Panc1 (cell line): ENCODE measurements at regions not wholly inside any gene's neighbourhood (a gene's known extent, or its start where the extent isn't known, plus 50 kb on each side); places are given as distances from the start of the nearest gene placed in this dataset.

Experiments
- ATAC-seq: fragments of 200-7000 bp; cut with Tn5 transposase; 2 replicates; pipeline ENCODE4 v1.9.1; 2020; ENCODE audit warnings: mild to moderate bottlenecking, moderate library complexity
- BruUV-seq: library from RNA; stranded (reverse); fragments of 400-500 nt; replicated peaks from 2 replicates; lab custom pipeline; 2021; lab: Mats Ljungman, UMichigan
- CTCF ChIA-PET: fragments of 300-600 bp; sonication (Branson Sonifier 250); formaldehyde crosslinking; loops from one replicate; lab custom pipeline; 2022; ENCODE audit warnings: antibody characterized with exemption; lab: Charles Lee
- POLR2A ChIA-PET: fragments of 300-600 bp; sonication (Branson Sonifier 250); formaldehyde crosslinking; loops from one replicate; lab custom pipeline; 2022; ENCODE audit warnings: antibody characterized with exemption; lab: Charles Lee
- DNase-seq: peaks from one replicate; pipeline ENCODE4 v3.0.0-alpha.2; 2010; ENCODE audit warnings: low read depth, low spot score
- H3K27ac ChIP-seq: 2 replicates; pipeline ENCODE4 v1.5.1; 2011; ENCODE audit warnings: mild to moderate bottlenecking, low read length, inconsistent platforms
- H3K27me3 ChIP-seq: fragments of 200-500 bp; sonication (Bioruptor generic); 2 replicates; pipeline ENCODE4 v1.6.0; 2014; ENCODE audit warnings: low read length, inconsistent platforms; ENCODE audit not compliant: control insufficient read depth, insufficient read depth
- H3K36me3 ChIP-seq: fragments of 200-500 bp; sonication (Bioruptor generic); 2 replicates; pipeline ENCODE4 v1.5.1; 2014; ENCODE audit warnings: inconsistent platforms, mild to moderate bottlenecking, low read length, moderate library complexity; ENCODE audit not compliant: control insufficient read depth, insufficient read depth
- H3K4me1 ChIP-seq: 2 replicates; pipeline ENCODE4 v1.5.1; 2011; ENCODE audit warnings: inconsistent platforms, mild to moderate bottlenecking, low read length, moderate library complexity; ENCODE audit not compliant: control insufficient read depth, insufficient read depth
- H3K4me3 ChIP-seq, 2 experiments: 2 replicates each; pipeline ENCODE4 v1.5.1; 2011 to 2012; ENCODE audit warnings: low read depth in 2 of 2, low read length in 2 of 2, mild to moderate bottlenecking in 2 of 2, inconsistent platforms in 1 of 2, moderate library complexity in 1 of 2
- H3K9me3 ChIP-seq: fragments of 200-500 bp; sonication (Bioruptor generic); 2 replicates; pipeline ENCODE4 v1.5.1; 2014; ENCODE audit warnings: low read depth, mild to moderate bottlenecking, inconsistent platforms, low read length, moderate library complexity; ENCODE audit not compliant: control insufficient read depth, insufficient read depth
- CTCF ChIP-seq: fragments of 450-650 bp; IDR thresholded peaks from 2 replicates; pipeline ENCODE4 v1.5.1; 2017; ENCODE audit warnings: mild to moderate bottlenecking
- POLR2AphosphoS5 ChIP-seq: IDR thresholded peaks from 2 replicates; pipeline ENCODE4 v1.6.1; 2012; ENCODE audit warnings: mild to moderate bottlenecking, low read depth, low read length, moderate library complexity
- REST ChIP-seq, 2 experiments: IDR thresholded peaks; 2 replicates each; pipeline ENCODE4 v1.6.1; 2011 to 2012; ENCODE audit warnings: low read depth in 2 of 2, control low read depth in 1 of 2, low read length in 1 of 2, mild to moderate bottlenecking in 1 of 2, moderate library complexity in 1 of 2; ENCODE audit not compliant: insufficient read depth in 1 of 2
- SIN3A ChIP-seq: IDR thresholded peaks from 2 replicates; pipeline ENCODE4 v1.6.1; 2012; ENCODE audit warnings: low read depth, mild to moderate bottlenecking, low read length, moderate library complexity, borderline replicate concordance; ENCODE audit not compliant: insufficient read depth
- TCF7L2 ChIP-seq: IDR thresholded peaks from 2 replicates; pipeline ENCODE4 v1.6.1; 2011; ENCODE audit warnings: mild to moderate bottlenecking, low read depth, low read length, inconsistent platforms
- in situ Hi-C: cut with HindIII; loops from 2 replicates; pipeline ENCODE4 v1.10.0; 2016; ENCODE audit warnings: low sequenced_read_pairs, low pct_unique_long_range_greater_than_20kb
- intact Hi-C: fragments of 100-400 bp; cut with micrococcal nuclease; formaldehyde crosslinking; loops from one replicate; pipeline ENCODE4 v1.10.0; 2022; ENCODE audit not compliant: unreplicated experiment

GRCh38 chr14:62253911-62254310, 491.7 kb downstream of the SNAPC1 start:
- Histone ChIP-seq H3K27me3 (no peaks in the 10 kb centered on the region), H3K4me1 (no peaks in the 10 kb centered on the region), H3K9me3 (no peaks in the 10 kb centered on the region), H3K36me3 (no peaks in the 10 kb centered on the region), H3K27ac (no peak overlapping the region), H3K4me3 (no peak overlapping the region)
- CTCF ChIA-PET = no interaction called here
- in situ Hi-C loops (no loop called here), intact Hi-C loops (no loop called here)
- DNase-seq (no peak), ATAC-seq (no peak)
- POLR2A ChIA-PET = no interaction called here
- TF ChIP-seq TCF7L2 = no peak
- TF ChIP-seq SIN3A = no peak
- TF ChIP-seq REST (IDR thresholded peaks at IDR 0.05; ENCODE audit: insufficient read depth in 1 of 2, low read depth in 2 of 2, low read length in 1 of 2) = no peak
- no peak for TF ChIP-seq POLR2AphosphoS5
- no peak for TF ChIP-seq CTCF
- BruUV-seq = no TSS peak

GRCh38 chr14:62269204-62269603, 507.0 kb downstream of the SNAPC1 start:
- Histone ChIP-seq H3K27ac (no peak overlapping the region), H3K36me3 (no peaks in the 10 kb centered on the region), H3K4me3 (no peak overlapping the region), H3K27me3 (no peaks in the 10 kb centered on the region), H3K9me3 (no peaks in the 10 kb centered on the region), H3K4me1 (no peaks in the 10 kb centered on the region)
- in situ Hi-C loops (no loop called here), intact Hi-C loops (no loop called here)
- no peak for TF ChIP-seq POLR2AphosphoS5
- TF ChIP-seq REST (IDR thresholded peaks at IDR 0.05; ENCODE audit: insufficient read depth in 1 of 2, low read depth in 2 of 2, low read length in 1 of 2) = no peak
- BruUV-seq = no TSS peak
- ChIA-PET POLR2A (no interaction called here), CTCF (no interaction called here)
- ATAC-seq = no peak
- DNase-seq = no peak
